ENCODE measurements at regions not wholly inside any gene's neighbourhood (a gene's known extent, or its start where the extent isn't known, plus 50 kb on each side); places are given as distances from the start of the nearest gene placed in this dataset.

DNA sequence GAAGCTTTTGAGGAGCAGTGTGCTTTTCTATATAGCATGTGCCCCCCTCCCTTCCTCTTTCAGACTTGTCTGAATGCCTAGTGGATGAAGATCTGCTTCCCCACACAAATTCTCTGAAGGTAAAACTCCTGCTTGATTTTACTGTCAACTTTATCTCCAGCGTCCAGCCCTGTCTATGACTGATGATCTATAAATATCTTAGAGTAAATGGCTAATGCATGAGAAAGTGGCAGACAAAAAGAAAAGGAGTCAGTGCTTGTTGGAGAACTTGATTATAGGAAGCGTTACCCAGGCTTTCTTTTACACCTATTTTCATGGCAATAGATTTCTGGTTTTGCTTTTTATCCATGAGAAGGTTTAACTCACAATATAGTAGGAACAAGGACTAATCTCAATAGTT is 168.3 kb upstream of the HS3ST1 start:
- TF ChIP-seq, protein P1, sequence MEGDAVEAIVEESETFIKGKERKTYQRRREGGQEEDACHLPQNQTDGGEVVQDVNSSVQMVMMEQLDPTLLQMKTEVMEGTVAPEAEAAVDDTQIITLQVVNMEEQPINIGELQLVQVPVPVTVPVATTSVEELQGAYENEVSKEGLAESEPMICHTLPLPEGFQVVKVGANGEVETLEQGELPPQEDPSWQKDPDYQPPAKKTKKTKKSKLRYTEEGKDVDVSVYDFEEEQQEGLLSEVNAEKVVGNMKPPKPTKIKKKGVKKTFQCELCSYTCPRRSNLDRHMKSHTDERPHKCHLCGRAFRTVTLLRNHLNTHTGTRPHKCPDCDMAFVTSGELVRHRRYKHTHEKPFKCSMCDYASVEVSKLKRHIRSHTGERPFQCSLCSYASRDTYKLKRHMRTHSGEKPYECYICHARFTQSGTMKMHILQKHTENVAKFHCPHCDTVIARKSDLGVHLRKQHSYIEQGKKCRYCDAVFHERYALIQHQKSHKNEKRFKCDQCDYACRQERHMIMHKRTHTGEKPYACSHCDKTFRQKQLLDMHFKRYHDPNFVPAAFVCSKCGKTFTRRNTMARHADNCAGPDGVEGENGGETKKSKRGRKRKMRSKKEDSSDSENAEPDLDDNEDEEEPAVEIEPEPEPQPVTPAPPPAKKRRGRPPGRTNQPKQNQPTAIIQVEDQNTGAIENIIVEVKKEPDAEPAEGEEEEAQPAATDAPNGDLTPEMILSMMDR (conservative IDR thresholded peaks at IDR 0.05; ENCODE audit: low read depth, low read length) = no peak
- TF ChIP-seq EZH2 (IDR thresholded peaks at IDR 0.05; ENCODE audit: low read length, unreplicated experiment) = no peak

Measured in PC-3 (cell line).